ENCODE measurements at regions not wholly inside any gene's neighbourhood (a gene's known extent, or its start where the extent isn't known, plus 50 kb on each side); places are given as distances from the start of the nearest gene placed in this dataset.

DNA sequence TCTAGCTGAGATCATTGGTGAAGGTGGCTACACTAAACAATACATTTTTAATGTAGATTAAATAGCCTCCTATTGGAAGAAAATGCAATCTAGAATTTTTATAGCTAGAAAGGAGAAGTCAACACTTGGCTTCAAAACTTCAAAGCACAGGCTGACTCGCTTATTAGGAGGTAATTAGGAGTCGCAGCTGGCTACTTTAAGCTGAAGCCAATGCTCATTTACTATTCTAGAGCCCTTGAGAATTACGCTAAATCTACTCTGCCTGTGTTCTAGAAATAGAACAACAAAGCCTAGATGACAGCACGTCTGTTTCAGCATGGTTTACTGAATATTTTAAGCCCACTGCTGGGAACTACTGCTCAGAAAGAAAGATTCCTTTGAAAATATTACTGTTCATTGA, 101.6 kb upstream of the EEPD1 start:
- TF ChIP-seq, protein P1, sequence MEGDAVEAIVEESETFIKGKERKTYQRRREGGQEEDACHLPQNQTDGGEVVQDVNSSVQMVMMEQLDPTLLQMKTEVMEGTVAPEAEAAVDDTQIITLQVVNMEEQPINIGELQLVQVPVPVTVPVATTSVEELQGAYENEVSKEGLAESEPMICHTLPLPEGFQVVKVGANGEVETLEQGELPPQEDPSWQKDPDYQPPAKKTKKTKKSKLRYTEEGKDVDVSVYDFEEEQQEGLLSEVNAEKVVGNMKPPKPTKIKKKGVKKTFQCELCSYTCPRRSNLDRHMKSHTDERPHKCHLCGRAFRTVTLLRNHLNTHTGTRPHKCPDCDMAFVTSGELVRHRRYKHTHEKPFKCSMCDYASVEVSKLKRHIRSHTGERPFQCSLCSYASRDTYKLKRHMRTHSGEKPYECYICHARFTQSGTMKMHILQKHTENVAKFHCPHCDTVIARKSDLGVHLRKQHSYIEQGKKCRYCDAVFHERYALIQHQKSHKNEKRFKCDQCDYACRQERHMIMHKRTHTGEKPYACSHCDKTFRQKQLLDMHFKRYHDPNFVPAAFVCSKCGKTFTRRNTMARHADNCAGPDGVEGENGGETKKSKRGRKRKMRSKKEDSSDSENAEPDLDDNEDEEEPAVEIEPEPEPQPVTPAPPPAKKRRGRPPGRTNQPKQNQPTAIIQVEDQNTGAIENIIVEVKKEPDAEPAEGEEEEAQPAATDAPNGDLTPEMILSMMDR (conservative IDR thresholded peaks at IDR 0.05 in 1 of 2, IDR thresholded peaks at IDR 0.05 in 1 of 2; ENCODE audit: low read depth in 1 of 2, low read length in 2 of 2): no peak
- TF ChIP-seq EZH2 (IDR thresholded peaks at IDR 0.05; ENCODE audit: low read length, missing control alignments): no peak
